ENCODE measurements at regions not wholly inside any gene's neighbourhood (a gene's known extent, or its start where the extent isn't known, plus 50 kb on each side); places are given as distances from the start of the nearest gene placed in this dataset.
A peak's percentile ranks its signal among the peaks of the same experiment; 100 is the strongest.

GRCh38 chr9:108002371-108002956, 512.9 kb upstream of the KLF4 start:
- Histone ChIP-seq H3K4me3 (ENCODE audit: insufficient read depth, low read depth, low read length) (no peak overlapping the region), H3K4ac (ENCODE audit: low read depth, low read length) (peak overlapping the region; percentile 56; the same call in 1 of the 2 replicates), H2AK9ac (replicated peaks; ENCODE audit: low read depth, low read length, poor library complexity) (peak overlapping the region; percentile 66), H4K8ac (ENCODE audit: low read depth in 2 of 2, low read length in 2 of 2) (peak overlapping the region in 1 of 2 experiments; percentile 43; a peak in 1 of 4 replicates), H2AFZ (replicated peaks; ENCODE audit: low read length, poor library complexity) (peak overlapping the region; percentile 73), H2BK120ac (ENCODE audit: low read depth, low read length) (peak overlapping the region; percentile 53), H3K79me1 (ENCODE audit: low read depth in 1 of 2, low read length in 2 of 2) (no peaks in the 10 kb centered on the region), H3K36me3 (ENCODE audit: control insufficient read depth, insufficient read depth, low read length) (no peaks in the 10 kb centered on the region), H3K9me3 (ENCODE audit: control insufficient read depth, insufficient read depth, low read length) (no peaks in the 10 kb centered on the region), H4K20me1 (ENCODE audit: insufficient read depth, low read length) (no peaks in the 10 kb centered on the region), H3K18ac (ENCODE audit: low read depth, low read length) (peak overlapping the region; percentile 48; the same call in 1 of the 2 replicates), H3K27ac (ENCODE audit: insufficient read depth, low read length) (peak overlapping the region; percentile 69; the same call in 1 of the 2 replicates), H3K9me1 (ENCODE audit: insufficient read depth, low read length) (no peaks in the 10 kb centered on the region), H3K27me3 (ENCODE audit: control insufficient read depth, insufficient read depth, low read length) (peaks cover 3% of the 10 kb centered on the region; the same call in 1 of the 2 replicates), H3K4me1 (ENCODE audit: control insufficient read depth, insufficient read depth, low read length) (peaks cover 5% of the 10 kb centered on the region; the same call in 1 of the 2 replicates), H2BK20ac (ENCODE audit: low read depth, low read length) (peak overlapping the region; percentile 17; the same call in 1 of the 2 replicates), H4K91ac (ENCODE audit: insufficient read depth, low read depth, low read length) (no peak overlapping the region), H2BK5ac (ENCODE audit: low read depth, low read length, poor library complexity, severe bottlenecking) (no peak overlapping the region), H4K5ac (ENCODE audit: low read depth, low read length) (peak overlapping the region; percentile 26; the same call in 1 of the 2 replicates), H3K4me2 (ENCODE audit: low read depth, low read length) (peak overlapping the region; percentile 68; the same call in 1 of the 2 replicates), H3K14ac (replicated peaks; ENCODE audit: low read depth, low read length) (peak overlapping the region; percentile 65), H3K23ac (ENCODE audit: low read depth, low read length) (peak overlapping the region; percentile 42), H3K9ac (ENCODE audit: low read depth, low read length) (peak overlapping the region; percentile 33; the same call in 1 of the 2 replicates), H3K56ac (ENCODE audit: extremely low read depth, insufficient read depth, low read length) (no peak overlapping the region), H2AK5ac (ENCODE audit: low read depth, low read length) (no peak overlapping the region), H2BK15ac (ENCODE audit: low read depth, low read length) (peak overlapping the region; percentile 2; the same call in 1 of the 3 replicates)
- WGBS, 2 experiments (ENCODE audit: extremely low coverage in 2 of 2, insufficient read length in 1 of 2), result 11% methylated on average over 9 of the region's 15 CpGs; no CpG with 5 or more reads in 1 of the 2 experiments
- ATAC-seq (ENCODE audit: low read depth) (peak; percentile 93), DNase-seq (peak; percentile 66)
- ChIA-PET CTCF (interaction anchor here (1.5 kb wide), 1 partner anchor 9 kb away, joined by 3 read pairs; no protein-coding TSS in a partner anchor), POLR2A (ENCODE audit: unreplicated experiment) (no interaction called here)
- in situ Hi-C loops (cut with MboI; ENCODE audit: low sequenced_read_pairs) (no loop called here), intact Hi-C loops (cut with micrococcal nuclease) (no loop called here), dilution Hi-C loops (cut with HindIII; ENCODE audit: low sequenced_read_pairs, unreplicated experiment) (no loop called here)
- no TSS peak for BruUV-seq (replicated peaks)
- TF ChIP-seq CTCF (conservative IDR thresholded peaks at IDR 0.05; ENCODE audit: low read depth, low read length), result no peak
- no peak for TF ChIP-seq POLR2A (IDR thresholded peaks at IDR 0.05; ENCODE audit: low read depth, low read length)
- no peak for TF ChIP-seq RFX5 (IDR thresholded peaks at IDR 0.05; ENCODE audit: low read depth, low read length)
- TF ChIP-seq NFE2L2 (IDR thresholded peaks at IDR 0.05; ENCODE audit: low read depth, low read length), result no peak
- no peak for TF ChIP-seq CHD1 (IDR thresholded peaks at IDR 0.05; ENCODE audit: low read depth, low read length)
- TF ChIP-seq MAZ (IDR thresholded peaks at IDR 0.05; ENCODE audit: borderline replicate concordance, low read depth, low read length), result no peak
- no peak for TF ChIP-seq CEBPB (IDR thresholded peaks at IDR 0.05; ENCODE audit: low read depth, low read length)
- no peak for TF ChIP-seq FOS (IDR thresholded peaks at IDR 0.05; ENCODE audit: low read depth, low read length)
- no peak for TF ChIP-seq ELK1 (IDR thresholded peaks at IDR 0.05; ENCODE audit: borderline replicate concordance, low read depth, low read length)
- no peak for TF ChIP-seq BHLHE40 (IDR thresholded peaks at IDR 0.05; ENCODE audit: low read depth, low read length)
- no peak for TF ChIP-seq USF2 (IDR thresholded peaks at IDR 0.05; ENCODE audit: low read depth, low read length)
- TF ChIP-seq MXI1 (IDR thresholded peaks at IDR 0.05; ENCODE audit: borderline replicate concordance, low read depth, low read length), result no peak
- no peak for TF ChIP-seq SMC3 (IDR thresholded peaks at IDR 0.05; ENCODE audit: low read depth, low read length)
- TF ChIP-seq MAFK (IDR thresholded peaks at IDR 0.05; ENCODE audit: low read depth, low read length), result no peak
- no peak for TF ChIP-seq RAD21 (IDR thresholded peaks at IDR 0.05; ENCODE audit: low read length)
